ENCODE measurements at regions not wholly inside any gene's neighbourhood (a gene's known extent, or its start where the extent isn't known, plus 50 kb on each side); places are given as distances from the start of the nearest gene placed in this dataset.
"Not testable (repeated sequence)": the region's sequence is repeated elsewhere in the genome, so short reads cannot be mapped to it uniquely, and the experiment has no call there.

DNA sequence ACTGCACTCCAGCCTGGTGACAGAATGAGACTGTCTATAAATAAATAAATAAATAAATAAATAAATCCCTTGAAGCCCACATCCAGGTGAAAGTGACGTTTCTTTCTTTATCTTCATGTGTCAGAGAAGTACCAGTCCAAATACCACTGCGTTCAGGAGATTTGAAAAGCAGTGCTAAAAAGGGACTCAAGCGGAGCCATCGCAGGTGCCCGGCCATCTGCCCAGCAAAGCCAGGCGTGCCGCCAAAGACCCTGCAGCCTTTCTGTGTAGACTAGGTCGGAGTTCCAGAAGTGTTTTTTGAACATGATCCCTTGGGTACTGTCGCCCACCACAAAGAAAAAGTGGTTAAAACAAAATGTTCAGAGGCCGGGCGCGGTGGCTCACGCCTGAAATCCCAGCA, 65.7 kb upstream of the CEP85L start (continued):
- TF ChIP-seq, protein P1, sequence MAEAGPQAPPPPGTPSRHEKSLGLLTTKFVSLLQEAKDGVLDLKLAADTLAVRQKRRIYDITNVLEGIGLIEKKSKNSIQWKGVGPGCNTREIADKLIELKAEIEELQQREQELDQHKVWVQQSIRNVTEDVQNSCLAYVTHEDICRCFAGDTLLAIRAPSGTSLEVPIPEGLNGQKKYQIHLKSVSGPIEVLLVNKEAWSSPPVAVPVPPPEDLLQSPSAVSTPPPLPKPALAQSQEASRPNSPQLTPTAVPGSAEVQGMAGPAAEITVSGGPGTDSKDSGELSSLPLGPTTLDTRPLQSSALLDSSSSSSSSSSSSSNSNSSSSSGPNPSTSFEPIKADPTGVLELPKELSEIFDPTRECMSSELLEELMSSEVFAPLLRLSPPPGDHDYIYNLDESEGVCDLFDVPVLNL (IDR thresholded peaks at IDR 0.05; ENCODE audit: low read depth, low read length), result no peak
- TF ChIP-seq RB1 (IDR thresholded peaks at IDR 0.05; ENCODE audit: borderline replicate concordance) (no peak), SMAD1 (IDR thresholded peaks at IDR 0.05; ENCODE audit: low read depth, partially characterized antibody) (no peak)
- TF ChIP-seq, protein P2, sequence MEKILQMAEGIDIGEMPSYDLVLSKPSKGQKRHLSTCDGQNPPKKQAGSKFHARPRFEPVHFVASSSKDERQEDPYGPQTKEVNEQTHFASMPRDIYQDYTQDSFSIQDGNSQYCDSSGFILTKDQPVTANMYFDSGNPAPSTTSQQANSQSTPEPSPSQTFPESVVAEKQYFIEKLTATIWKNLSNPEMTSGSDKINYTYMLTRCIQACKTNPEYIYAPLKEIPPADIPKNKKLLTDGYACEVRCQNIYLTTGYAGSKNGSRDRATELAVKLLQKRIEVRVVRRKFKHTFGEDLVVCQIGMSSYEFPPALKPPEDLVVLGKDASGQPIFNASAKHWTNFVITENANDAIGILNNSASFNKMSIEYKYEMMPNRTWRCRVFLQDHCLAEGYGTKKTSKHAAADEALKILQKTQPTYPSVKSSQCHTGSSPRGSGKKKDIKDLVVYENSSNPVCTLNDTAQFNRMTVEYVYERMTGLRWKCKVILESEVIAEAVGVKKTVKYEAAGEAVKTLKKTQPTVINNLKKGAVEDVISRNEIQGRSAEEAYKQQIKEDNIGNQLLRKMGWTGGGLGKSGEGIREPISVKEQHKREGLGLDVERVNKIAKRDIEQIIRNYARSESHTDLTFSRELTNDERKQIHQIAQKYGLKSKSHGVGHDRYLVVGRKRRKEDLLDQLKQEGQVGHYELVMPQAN (conservative IDR thresholded peaks at IDR 0.05), result no peak

DNA sequence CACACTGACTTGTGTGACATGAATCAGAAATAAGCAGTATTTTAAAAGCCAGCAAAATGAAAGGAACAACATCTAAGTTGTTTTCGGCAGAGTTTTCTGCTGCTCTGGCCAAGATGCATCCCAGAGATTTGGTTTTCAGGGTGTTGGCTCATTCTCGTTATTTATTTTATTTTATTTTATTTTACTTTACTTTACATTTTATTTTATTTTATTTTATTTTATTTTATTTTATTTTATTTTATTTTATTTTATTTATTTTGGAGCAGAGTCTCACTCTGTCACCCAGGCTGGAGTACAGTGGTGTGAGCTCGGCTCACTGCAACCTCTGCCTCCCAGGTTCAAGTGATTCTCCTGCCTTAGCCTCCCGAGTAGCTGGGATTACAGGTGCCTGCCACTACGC, 64.5 kb upstream of the CEP85L start:
- H2AFZ ChIP-seq (ENCODE audit: control insufficient read depth, low read depth, low read length); POLR2A ChIA-PET; H3K36me3 ChIP-seq (ENCODE audit: control insufficient read depth in 2 of 2, insufficient read depth in 2 of 2, low read length in 1 of 2); FAIRE-seq; DNase-seq (ENCODE audit: low read depth, low spot score); H3K27me3 ChIP-seq (replicated peaks in 1 of 2; ENCODE audit: control insufficient read depth in 2 of 2, insufficient read depth in 2 of 2, low read length in 1 of 2); RAD21 ChIA-PET (ENCODE audit: unreplicated experiment); H3K4me2 ChIP-seq (ENCODE audit: control insufficient read depth, insufficient read depth); ATAC-seq; H3K79me2 ChIP-seq (ENCODE audit: control insufficient read depth, insufficient read depth, low read length); in situ Hi-C loops (cut with MboI); BruUV-seq (replicated peaks); intact Hi-C loops (cut with micrococcal nuclease; ENCODE audit: unreplicated experiment); CTCF ChIA-PET; H4K20me1 ChIP-seq (ENCODE audit: control insufficient read depth, insufficient read depth); H3K4me3 ChIP-seq; H3K9me3 ChIP-seq (replicated peaks; ENCODE audit: control insufficient read depth, insufficient read depth, low read length); H3K9ac ChIP-seq (ENCODE audit: control insufficient read depth, insufficient read depth, low read length); H3K27ac ChIP-seq (ENCODE audit: control insufficient read depth, insufficient read depth): not testable (repeated sequence)
- SMC1A ChIA-PET (ENCODE audit: uncharacterized antibody, unreplicated experiment), result interaction anchor here (0.7 kb wide), 1 partner anchor 8 kb away, joined by 3 read pairs; no protein-coding TSS in a partner anchor
- 98% methylated on average over 5 of the region's 5 CpGs for WGBS (ENCODE audit: insufficient coverage, insufficient replicate concordance, low lambda C conversion rate, missing lambda C conversion rate)
- H3K4me1 ChIP-seq (ENCODE audit: control insufficient read depth, insufficient read depth, low read length), result peaks cover 16% of the 10 kb centered on the region

Data from GM12878 (cell line).